ENCODE measurements at regions not wholly inside any gene's neighbourhood (a gene's known extent, or its start where the extent isn't known, plus 50 kb on each side); places are given as distances from the start of the nearest gene placed in this dataset.

DNA sequence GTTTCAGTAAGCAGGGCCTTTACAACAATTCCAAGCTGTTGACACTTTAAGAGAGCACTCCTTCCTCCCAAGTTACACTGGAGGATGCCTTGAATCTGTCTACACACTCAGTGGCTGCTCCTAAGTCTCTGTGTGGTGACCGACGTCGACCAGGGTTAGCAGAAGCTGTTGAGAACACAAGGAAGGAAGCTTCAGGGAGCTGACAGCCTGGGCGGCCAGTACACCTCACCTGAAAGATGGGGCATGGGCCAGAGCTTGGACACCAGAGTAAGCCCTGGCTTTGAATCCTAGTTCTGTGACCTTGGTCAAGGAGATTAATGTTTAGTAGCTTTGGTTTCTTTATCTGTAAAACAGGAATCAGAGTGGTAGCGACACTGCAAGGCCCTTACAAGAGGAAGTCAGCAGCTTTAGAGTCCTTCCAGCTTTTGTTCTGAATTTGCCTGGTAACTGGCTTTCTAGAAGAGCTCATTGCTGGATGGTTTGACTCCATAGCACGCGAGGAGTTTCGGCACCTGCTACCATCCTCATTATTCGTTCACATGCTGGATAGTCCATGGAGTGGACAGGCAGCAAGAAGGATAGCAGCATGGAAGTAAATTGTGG is 214.2 kb downstream of the FGF9 start:
- Histone ChIP-seq H3T11ph (ENCODE audit: low read length) (no peak overlapping the region), H3K9ac (ENCODE audit: extremely low read depth, insufficient read length, low read length) (no peak overlapping the region), H4K20me1 (ENCODE audit: control insufficient read depth, insufficient read depth, insufficient read length) (no peaks in the 10 kb centered on the region), H3K79me1 (ENCODE audit: insufficient read depth, low read depth, low read length, poor library complexity, severe bottlenecking) (no peaks in the 10 kb centered on the region), H4K5ac (ENCODE audit: insufficient read length, low read depth, low read length) (no peak overlapping the region), H3K27me3 (ENCODE audit: insufficient read depth, low read length) (no peaks in the 10 kb centered on the region), H2AFZ (ENCODE audit: low read length) (no peak overlapping the region), H3K14ac (ENCODE audit: insufficient read depth, low read length) (no peak overlapping the region; the same call in 1 of the 2 replicates), H3K18ac (ENCODE audit: insufficient read length, low read depth, low read length) (no peak overlapping the region), H3K4me2 (ENCODE audit: insufficient read depth, insufficient read length, low read length) (no peak overlapping the region), H2BK15ac (ENCODE audit: low read depth, low read length) (no peak overlapping the region), H3K27ac (ENCODE audit: insufficient read length, low read depth, low read length) (no peak overlapping the region), H3K9me3 (ENCODE audit: control insufficient read depth, low read depth, low read length) (no peaks in the 10 kb centered on the region), H3K56ac (ENCODE audit: insufficient read length, low read depth, low read length) (no peak overlapping the region), H3K23me2 (ENCODE audit: insufficient read length, low read depth, low read length, poor library complexity, severe bottlenecking) (no peaks in the 10 kb centered on the region), H4K8ac (replicated peaks; ENCODE audit: insufficient read length, low read depth, low read length) (no peak overlapping the region), H3K4me1 (ENCODE audit: insufficient read depth, low read length) (no peaks in the 10 kb centered on the region), H2BK120ac (ENCODE audit: low read depth, low read length, poor library complexity, severe bottlenecking) (no peak overlapping the region), H2BK20ac (ENCODE audit: low read depth, low read length, poor library complexity, severe bottlenecking) (no peak overlapping the region), H4K91ac (ENCODE audit: insufficient read length, low read depth, low read length) (no peak overlapping the region), H3K4ac (ENCODE audit: low read depth, low read length) (no peak overlapping the region), H3K23ac (ENCODE audit: insufficient read length, low read depth, low read length) (no peak overlapping the region), H2BK5ac (ENCODE audit: insufficient read length, low read length) (no peak overlapping the region), H2AK5ac (ENCODE audit: insufficient read length, low read length) (no peak overlapping the region), H3K79me2 (ENCODE audit: insufficient read depth, low read length) (no peaks in the 10 kb centered on the region), H2BK12ac (ENCODE audit: insufficient read length, low read depth, low read length) (no peak overlapping the region)
- TF ChIP-seq, protein P1, sequence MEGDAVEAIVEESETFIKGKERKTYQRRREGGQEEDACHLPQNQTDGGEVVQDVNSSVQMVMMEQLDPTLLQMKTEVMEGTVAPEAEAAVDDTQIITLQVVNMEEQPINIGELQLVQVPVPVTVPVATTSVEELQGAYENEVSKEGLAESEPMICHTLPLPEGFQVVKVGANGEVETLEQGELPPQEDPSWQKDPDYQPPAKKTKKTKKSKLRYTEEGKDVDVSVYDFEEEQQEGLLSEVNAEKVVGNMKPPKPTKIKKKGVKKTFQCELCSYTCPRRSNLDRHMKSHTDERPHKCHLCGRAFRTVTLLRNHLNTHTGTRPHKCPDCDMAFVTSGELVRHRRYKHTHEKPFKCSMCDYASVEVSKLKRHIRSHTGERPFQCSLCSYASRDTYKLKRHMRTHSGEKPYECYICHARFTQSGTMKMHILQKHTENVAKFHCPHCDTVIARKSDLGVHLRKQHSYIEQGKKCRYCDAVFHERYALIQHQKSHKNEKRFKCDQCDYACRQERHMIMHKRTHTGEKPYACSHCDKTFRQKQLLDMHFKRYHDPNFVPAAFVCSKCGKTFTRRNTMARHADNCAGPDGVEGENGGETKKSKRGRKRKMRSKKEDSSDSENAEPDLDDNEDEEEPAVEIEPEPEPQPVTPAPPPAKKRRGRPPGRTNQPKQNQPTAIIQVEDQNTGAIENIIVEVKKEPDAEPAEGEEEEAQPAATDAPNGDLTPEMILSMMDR (conservative IDR thresholded peaks at IDR 0.05) = no peak
- Mint-ChIP-seq H3K36me3 (ENCODE audit: insufficient read depth in 1 of 3, low read depth in 3 of 3) (no peaks in the 10 kb centered on the region; a peak in 1 of 7 replicates), H3K27me3 (ENCODE audit: low read depth) (peaks cover 3% of the 10 kb centered on the region; the same call in 1 of the 2 replicates), H3K27ac (no peak overlapping the region), H3K4me1 (no peaks in the 10 kb centered on the region), H3K9me3 (peaks cover 0 to 2% of the 10 kb centered on the region in 2 experiments; a peak in 2 of 5 replicates), H3K4me3 (no peak overlapping the region)
- WGBS (ENCODE audit: extremely low coverage, insufficient read length, low lambda C conversion rate) = no CpG with 5 or more reads among the region's 9 CpGs
- no peak for DNase-seq
